ENCODE measurements at regions not wholly inside any gene's neighbourhood (a gene's known extent, or its start where the extent isn't known, plus 50 kb on each side); places are given as distances from the start of the nearest gene placed in this dataset.

DNA sequence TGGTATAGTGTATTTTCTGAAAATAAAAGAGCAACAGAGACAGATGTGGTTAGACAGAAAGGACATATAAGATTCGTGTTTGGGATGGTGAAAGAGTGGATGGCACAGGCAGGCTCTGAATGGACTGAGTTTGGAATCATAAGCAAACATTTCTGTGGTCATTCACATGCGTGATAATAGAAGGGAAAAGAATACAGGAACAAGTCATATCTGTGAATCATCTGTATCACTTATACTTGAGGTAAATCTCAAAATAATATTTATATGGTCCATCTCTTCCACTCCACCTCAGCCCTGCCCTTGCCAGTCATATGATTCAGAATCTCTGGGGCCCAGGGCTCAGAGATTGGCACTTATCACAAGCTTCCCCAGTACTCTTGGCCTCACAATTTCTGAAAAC, 535.1 kb downstream of the BCKDHB start:
- no peaks in the 10 kb centered on the region for H3K27me3 ChIP-seq (ENCODE audit: control insufficient read depth, insufficient read depth, low read length)
- no peaks in the 10 kb centered on the region for H3K36me3 ChIP-seq (ENCODE audit: control insufficient read depth, insufficient read depth, low read length)
- POLR2A ChIA-PET, result no interaction called here
- no peak for DNase-seq (ENCODE audit: low read depth)
- no peak overlapping the region for H3K4me3 ChIP-seq (ENCODE audit: low read depth, low read length)
- CTCF ChIA-PET, result no interaction called here
- TF ChIP-seq, protein P1, sequence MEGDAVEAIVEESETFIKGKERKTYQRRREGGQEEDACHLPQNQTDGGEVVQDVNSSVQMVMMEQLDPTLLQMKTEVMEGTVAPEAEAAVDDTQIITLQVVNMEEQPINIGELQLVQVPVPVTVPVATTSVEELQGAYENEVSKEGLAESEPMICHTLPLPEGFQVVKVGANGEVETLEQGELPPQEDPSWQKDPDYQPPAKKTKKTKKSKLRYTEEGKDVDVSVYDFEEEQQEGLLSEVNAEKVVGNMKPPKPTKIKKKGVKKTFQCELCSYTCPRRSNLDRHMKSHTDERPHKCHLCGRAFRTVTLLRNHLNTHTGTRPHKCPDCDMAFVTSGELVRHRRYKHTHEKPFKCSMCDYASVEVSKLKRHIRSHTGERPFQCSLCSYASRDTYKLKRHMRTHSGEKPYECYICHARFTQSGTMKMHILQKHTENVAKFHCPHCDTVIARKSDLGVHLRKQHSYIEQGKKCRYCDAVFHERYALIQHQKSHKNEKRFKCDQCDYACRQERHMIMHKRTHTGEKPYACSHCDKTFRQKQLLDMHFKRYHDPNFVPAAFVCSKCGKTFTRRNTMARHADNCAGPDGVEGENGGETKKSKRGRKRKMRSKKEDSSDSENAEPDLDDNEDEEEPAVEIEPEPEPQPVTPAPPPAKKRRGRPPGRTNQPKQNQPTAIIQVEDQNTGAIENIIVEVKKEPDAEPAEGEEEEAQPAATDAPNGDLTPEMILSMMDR (IDR thresholded peaks at IDR 0.05; ENCODE audit: insufficient read depth, low read depth, low read length), result no peak

DNA sequence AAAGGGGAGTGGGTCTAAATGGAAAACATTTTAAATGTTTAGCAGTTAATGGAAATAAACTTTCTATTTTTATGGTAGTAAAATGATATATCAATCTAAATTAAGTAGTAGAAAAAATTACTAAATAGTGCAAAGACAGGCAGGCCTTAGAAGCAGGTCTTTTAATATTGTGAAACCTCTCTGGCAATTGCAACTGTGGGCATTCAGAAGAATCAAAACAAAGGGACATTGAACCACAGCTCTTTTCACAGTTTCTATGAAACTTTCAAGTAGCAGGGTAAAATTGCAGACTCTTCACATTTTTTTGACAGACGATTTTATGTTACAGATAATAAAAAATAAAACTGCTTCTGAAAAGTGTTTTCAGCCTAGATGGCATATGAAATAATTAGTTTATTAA, 533.7 kb downstream of the BCKDHB start:
- POLR2A ChIA-PET, result no interaction called here
- H3K36me3 ChIP-seq (ENCODE audit: control insufficient read depth, insufficient read depth, low read length), result no peaks in the 10 kb centered on the region
- no peak overlapping the region for H3K4me3 ChIP-seq (ENCODE audit: low read depth, low read length)
- DNase-seq (ENCODE audit: low read depth), result no peak
- CTCF ChIA-PET, result no interaction called here
- H3K27me3 ChIP-seq (ENCODE audit: control insufficient read depth, insufficient read depth, low read length), result no peaks in the 10 kb centered on the region
- TF ChIP-seq, protein P1 (IDR thresholded peaks at IDR 0.05; ENCODE audit: insufficient read depth, low read depth, low read length), result no peak

DNA sequence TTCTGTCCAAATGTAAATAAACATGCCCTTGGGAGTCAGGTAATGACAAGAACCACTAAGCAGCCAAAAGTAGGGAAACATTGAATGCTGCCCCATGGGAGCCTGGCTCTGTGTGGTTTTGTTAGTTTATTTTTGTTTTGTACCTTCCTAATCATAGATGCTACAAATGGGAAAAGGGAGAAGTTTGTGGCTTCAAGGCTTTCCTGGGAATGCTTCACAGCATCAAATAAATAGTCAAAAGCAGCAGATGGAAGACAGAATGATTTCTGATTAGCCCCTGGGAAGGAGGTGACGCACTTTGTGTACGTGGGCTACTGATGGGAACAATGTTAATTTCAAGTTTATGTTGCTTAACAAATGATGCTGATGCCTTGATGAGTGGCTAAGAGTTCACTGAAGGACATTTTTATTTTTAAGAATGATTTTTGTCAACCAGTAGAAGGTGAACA, 532.7 kb downstream of the BCKDHB start:
- ChIA-PET POLR2A (interaction anchor here (0.6 kb wide), 1 partner anchor 51 kb away, joined by 3 read pairs; no protein-coding TSS in a partner anchor), CTCF (no interaction called here)
- no peaks in the 10 kb centered on the region for H3K27me3 ChIP-seq (ENCODE audit: control insufficient read depth, insufficient read depth, low read length)
- H3K36me3 ChIP-seq (ENCODE audit: control insufficient read depth, insufficient read depth, low read length), result no peaks in the 10 kb centered on the region
- TF ChIP-seq, protein P1 (IDR thresholded peaks at IDR 0.05; ENCODE audit: insufficient read depth, low read depth, low read length), result no peak
- no peak overlapping the region for H3K4me3 ChIP-seq (ENCODE audit: low read depth, low read length)
- no peak for DNase-seq (ENCODE audit: low read depth)

DNA sequence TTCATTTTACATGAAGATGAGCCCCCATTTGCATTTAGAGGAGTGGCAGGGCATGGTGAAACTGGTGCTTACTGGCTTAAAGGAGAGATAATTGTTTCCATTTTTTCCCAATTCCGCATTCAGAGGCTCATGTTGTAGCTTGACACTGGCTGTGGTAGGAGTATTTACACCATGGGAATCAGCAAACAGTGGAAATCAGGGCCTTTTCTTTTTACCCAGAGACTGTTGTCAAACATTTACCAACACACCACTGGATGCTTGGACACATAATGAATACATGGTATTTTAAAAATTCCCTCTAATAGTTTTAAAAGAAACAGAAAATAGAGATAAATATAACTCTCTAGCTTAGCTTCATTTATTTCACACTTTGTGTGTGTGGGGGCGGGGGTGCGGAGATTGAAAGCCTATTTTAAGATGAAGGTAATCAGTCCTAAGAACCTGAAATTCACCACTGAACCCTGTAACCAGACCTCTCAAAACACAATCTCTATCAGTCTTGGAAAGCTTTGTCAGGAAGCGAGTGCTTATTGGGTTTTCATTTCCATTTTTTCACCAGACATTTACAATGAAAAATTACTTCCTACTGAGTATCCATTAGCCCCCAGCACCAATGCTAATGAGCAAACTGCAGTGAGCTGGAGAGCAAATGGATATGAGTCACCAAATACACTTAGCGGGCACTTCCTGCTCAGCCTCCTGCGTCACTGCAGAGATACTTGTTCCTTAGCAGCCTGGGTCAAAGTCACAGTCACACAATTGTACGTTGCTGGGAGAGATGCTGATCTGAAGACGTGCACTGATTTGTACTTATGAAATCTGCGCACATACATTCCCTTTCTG, 532.0 kb downstream of the BCKDHB start:
- H3K27me3 ChIP-seq (ENCODE audit: control insufficient read depth, insufficient read depth, low read length), result no peaks in the 10 kb centered on the region
- no peak overlapping the region for H3K4me3 ChIP-seq (ENCODE audit: low read depth, low read length)
- POLR2A ChIA-PET, result interaction anchor here (0.6 kb wide), 1 partner anchor 52 kb away, joined by 3 read pairs; no protein-coding TSS in a partner anchor
- CTCF ChIA-PET, result interaction anchor here (1.0 kb wide), 1 partner anchor 16 kb away, joined by 3 read pairs; no protein-coding TSS in a partner anchor
- peak; percentile 73 for DNase-seq (ENCODE audit: low read depth)
- no peaks in the 10 kb centered on the region for H3K36me3 ChIP-seq (ENCODE audit: control insufficient read depth, insufficient read depth, low read length)
- TF ChIP-seq, protein P1 (IDR thresholded peaks at IDR 0.05; ENCODE audit: insufficient read depth, low read depth, low read length), result no peak

DNA sequence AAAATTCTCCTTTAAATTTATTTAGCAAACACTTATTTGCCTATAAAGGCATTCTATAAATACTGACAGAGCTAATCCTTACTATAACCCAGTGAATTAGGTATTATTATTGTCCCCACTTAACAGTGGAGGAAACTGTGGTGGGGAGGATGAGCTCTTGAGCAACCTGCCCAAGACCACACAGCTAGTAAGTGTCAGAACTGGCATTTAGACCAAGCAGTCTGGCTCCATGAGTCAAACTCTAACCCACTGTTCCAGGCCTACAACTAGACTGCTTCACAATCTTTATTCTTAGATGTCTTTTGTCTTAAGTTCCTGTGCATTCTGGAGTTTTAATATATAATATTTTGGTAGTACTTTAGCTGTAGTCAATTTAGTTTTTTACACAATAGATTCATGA, 530.8 kb downstream of the BCKDHB start:
- no peak overlapping the region for H3K4me3 ChIP-seq (ENCODE audit: low read depth, low read length)
- no peak for DNase-seq (ENCODE audit: low read depth)
- H3K36me3 ChIP-seq (ENCODE audit: control insufficient read depth, insufficient read depth, low read length), result no peaks in the 10 kb centered on the region
- H3K27me3 ChIP-seq (ENCODE audit: control insufficient read depth, insufficient read depth, low read length), result no peaks in the 10 kb centered on the region
- ChIA-PET POLR2A (no interaction called here), CTCF (interaction anchor here (0.6 to 1.0 kb wide), 2 partner anchors 15 to 29 kb away, joined by 3 to 4 read pairs; no protein-coding TSS in a partner anchor)
- TF ChIP-seq, protein P1 (IDR thresholded peaks at IDR 0.05; ENCODE audit: insufficient read depth, low read depth, low read length), result no peak
